K562 (cell line): ENCODE measurements at regions not wholly inside any gene's neighbourhood (a gene's known extent, or its start where the extent isn't known, plus 50 kb on each side); places are given as distances from the start of the nearest gene placed in this dataset.

Experiments used
- ATAC-seq: fragments of 200-7000 bp; cut with Tn5 transposase; 3 replicates; pipeline ENCODE4 v1.9.1; 2020; ENCODE audit warnings: moderate library complexity
- BruUV-seq: library from RNA; stranded (reverse); fragments of 400-500 nt; replicated peaks from 2 replicates; lab custom pipeline; 2021; lab: Mats Ljungman, UMichigan
- CTCF ChIA-PET: fragments of 300-600 bp; formaldehyde crosslinking; extraction: SDS; loops from one replicate; lab custom pipeline; 2021; ENCODE audit warnings: low intra/inter-chr PET ratio; lab: Yijun Ruan, JAX
- POLR2A ChIA-PET: fragments of 300-600, 350-650 bp; sonication (Branson Sonifier 250); formaldehyde crosslinking; extraction: SDS; loops from one replicate; lab custom pipeline; 2021; ENCODE audit warnings: antibody characterized with exemption, inconsistent platforms; lab: Yijun Ruan, JAX
- DNase-seq, 4 experiments: peaks; one replicate each; pipeline versions ENCODE4 v3.0.0 to v3.0.0-alpha.2; 2011 to 2018; ENCODE audit warnings: low spot score in 3 of 4, mixed read lengths in 3 of 4; ENCODE audit errors: extremely low read depth in 1 of 4
- FAIRE-seq: peaks from 2 replicates; lab custom pipeline; 2011; peaks lifted over from hg19 to GRCh38; lab: Jason Lieb, UNC
- H2AFZ ChIP-seq: 2 replicates; pipeline ENCODE4 v1.6.0; 2011; ENCODE audit warnings: low read depth, low read length, control low read depth, inconsistent platforms
- H3K27ac ChIP-seq: fragments of 200-600 bp; 3 replicates; pipeline ENCODE4 v1.8.0; 2011; ENCODE audit warnings: low read depth, mild to moderate bottlenecking, control low read depth, inconsistent platforms, low read length, moderate library complexity, mixed read lengths; ENCODE audit errors: extremely low read depth
- H3K27me3 ChIP-seq, 2 experiments: fragments of 300-600 bp in 1 of 2; 2 replicates in 1 of 2; 3 replicates in 1 of 2; pipeline versions ENCODE4 v1.6.0 to v1.8.0; 2011; ENCODE audit warnings: inconsistent platforms in 2 of 2, low read length in 2 of 2, mild to moderate bottlenecking in 1 of 2, mixed read lengths in 1 of 2, moderate library complexity in 1 of 2; ENCODE audit not compliant: control insufficient read depth in 2 of 2, insufficient read depth in 2 of 2
- H3K36me3 ChIP-seq: fragments of 300-600 bp; 3 replicates; pipeline ENCODE4 v1.8.0; 2011; ENCODE audit warnings: mild to moderate bottlenecking, low read length, inconsistent platforms; ENCODE audit not compliant: control insufficient read depth, insufficient read depth
- H3K4me1 ChIP-seq, 2 experiments: fragments of 200-600 bp in 1 of 2; replicated peaks in 1 of 2; 2 replicates in 1 of 2; 3 replicates in 1 of 2; pipeline versions ENCODE4 v1.5.1 to v1.8.0; 2011; ENCODE audit warnings: inconsistent platforms in 2 of 2, low read length in 2 of 2, mild to moderate bottlenecking in 1 of 2, mixed read lengths in 1 of 2, moderate library complexity in 1 of 2; ENCODE audit not compliant: control insufficient read depth in 2 of 2, insufficient read depth in 2 of 2
- H3K4me2 ChIP-seq: 2 replicates; pipeline ENCODE4 v1.6.1; 2011; ENCODE audit warnings: low read length, control low read depth, inconsistent platforms, mixed read lengths; ENCODE audit not compliant: insufficient read depth
- H3K4me3 ChIP-seq: fragments of 200-600 bp; sonication (generic), shearing (Covaris generic); 2 replicates; pipeline ENCODE4 v1.5.1; 2016; ENCODE audit warnings: control low read depth, inconsistent platforms
- H3K79me2 ChIP-seq: fragments of 200-600 bp; 3 replicates; pipeline ENCODE4 v1.8.0; 2011; ENCODE audit warnings: low read length, inconsistent platforms; ENCODE audit not compliant: control insufficient read depth, insufficient read depth
- H3K9ac ChIP-seq, 2 experiments: 2 replicates each; pipeline versions ENCODE4 v1.6.0 to v1.6.1; 2011; ENCODE audit warnings: low read depth in 2 of 2, low read length in 2 of 2, control low read depth in 1 of 2, inconsistent platforms in 1 of 2, mild to moderate bottlenecking in 1 of 2, mixed read lengths in 1 of 2; ENCODE audit not compliant: insufficient read depth in 1 of 2
- H3K9me1 ChIP-seq: one replicate; pipeline ENCODE4 v1.6.0; 2011; ENCODE audit warnings: inconsistent platforms, mild to moderate bottlenecking, low read length, moderate library complexity; ENCODE audit not compliant: control insufficient read depth, insufficient read depth
- H3K9me3 ChIP-seq: replicated peaks from 2 replicates; pipeline ENCODE4 v1.5.1; 2011; ENCODE audit warnings: low read depth, low read length, inconsistent platforms; ENCODE audit not compliant: control insufficient read depth, insufficient read depth
- H4K20me1 ChIP-seq: replicated peaks from 2 replicates; pipeline ENCODE4 v1.6.1; 2011; ENCODE audit warnings: low read length, inconsistent platforms, mixed read lengths; ENCODE audit not compliant: control insufficient read depth, insufficient read depth
- ARID2 ChIP-seq: fragments of 450-650 bp; IDR thresholded peaks from 2 replicates; pipeline ENCODE4 v1.6.1; 2017; ENCODE audit warnings: antibody characterized with exemption, mild to moderate bottlenecking
- EGR1 ChIP-seq: fragments of 450-650 bp; conservative IDR thresholded peaks from 2 replicates; pipeline ENCODE4 v1.6.1; 2017; ENCODE audit warnings: mild to moderate bottlenecking
- EP400 ChIP-seq: fragments of 450-650 bp; IDR thresholded peaks from 2 replicates; pipeline ENCODE4 v1.6.1; 2017; ENCODE audit warnings: antibody characterized with exemption, mild to moderate bottlenecking, moderate library complexity
- ETV1 ChIP-seq: fragments of 450-650 bp; conservative IDR thresholded peaks from 2 replicates; pipeline ENCODE4 v1.6.1; 2016; ENCODE audit warnings: missing genetic modification characterization, control low read depth, low read depth, missing compliant biosample characterization
- ETV6 ChIP-seq, 3 experiments: fragments of 150-350 bp in 1 of 3; sonication (generic) in 1 of 3; formaldehyde crosslinking in 1 of 3; IDR thresholded peaks; 2 replicates each; pipeline versions ENCODE4 v1.6.1 to v1.8.0; 2014 to 2022; ENCODE audit warnings: borderline replicate concordance in 2 of 3, low read depth in 2 of 3, antibody characterized with exemption in 1 of 3, low read length in 1 of 3, mild to moderate bottlenecking in 1 of 3, missing genetic modification reagents in 1 of 3
- FOXJ3 ChIP-seq: sonication (generic); formaldehyde crosslinking; IDR thresholded peaks from 2 replicates; pipeline ENCODE4 v1.4.0; 2020; ENCODE audit warnings: mild to moderate bottlenecking, missing genetic modification reagents
- HOXB6 ChIP-seq: fragments of 250-450 bp; sonication (Bioruptor Pico); IDR thresholded peaks from 2 replicates; pipeline ENCODE4 v1.5.1; 2022; ENCODE audit warnings: mild to moderate bottlenecking, borderline replicate concordance
- MAFK ChIP-seq: IDR thresholded peaks from 2 replicates; pipeline ENCODE4 v1.6.1; 2011; ENCODE audit warnings: low read length, improper control_type of control experiment
- MYNN ChIP-seq, 2 experiments: sonication (generic); formaldehyde crosslinking in 1 of 2; IDR thresholded peaks; 2 replicates each; pipeline versions ENCODE4 v1.5.0 to v1.6.1; 2016 to 2020; ENCODE audit warnings: antibody characterized with exemption in 1 of 2, missing genetic modification reagents in 1 of 2
- POLR2AphosphoS2 ChIP-seq: IDR thresholded peaks from 2 replicates; pipeline ENCODE4 v1.6.1; 2012; ENCODE audit warnings: low read length, improper control_type of control experiment
- RBM34 ChIP-seq: fragments of 200-400 bp; formaldehyde crosslinking; IDR thresholded peaks from 2 replicates; pipeline ENCODE4 v1.6.1; 2018; ENCODE audit warnings: low read length, borderline replicate concordance; ENCODE audit not compliant: insufficient read depth
- RHOXF2B ChIP-seq: fragments of 250-450 bp; sonication (Bioruptor Pico); conservative IDR thresholded peaks from 2 replicates; pipeline ENCODE4 v1.5.1; 2021
- SMC3 ChIP-seq: conservative IDR thresholded peaks from 2 replicates; pipeline ENCODE4 v1.6.1; 2011; ENCODE audit warnings: low read depth, low read length, improper control_type of control experiment; ENCODE audit not compliant: insufficient read depth
- ZNF282 ChIP-seq: sonication (generic); formaldehyde crosslinking; IDR thresholded peaks from 2 replicates; pipeline ENCODE4 v1.8.1; 2023; ENCODE audit warnings: missing genetic modification reagents
- ZNF561 ChIP-seq: fragments of 450-650 bp; formaldehyde crosslinking; conservative IDR thresholded peaks from 2 replicates; pipeline ENCODE4 v1.4.0; 2020; ENCODE audit warnings: mild to moderate bottlenecking, moderate library complexity
- ZNF830 ChIP-seq: fragments of 250-450 bp; sonication (Bioruptor Pico); IDR thresholded peaks from 2 replicates; pipeline ENCODE4 v1.5.0; 2021; ENCODE audit warnings: mild to moderate bottlenecking
- WGBS: fragments of 100-300 bp; shearing (Covaris generic); methylation state at CpG from one replicate; pipeline ENCODE4 v1.1.6; 2016; ENCODE audit warnings: low coverage, mixed read lengths; ENCODE audit not compliant: insufficient coverage; ENCODE audit errors: missing lambda C conversion rate; 5-methylcytosine and 5-hydroxymethylcytosine counted together
- in situ Hi-C: fragments of 300-500 bp; cut with MboI; formaldehyde crosslinking; loops from 4 replicates; pipeline ENCODE4 v1.15.0; 2018; ENCODE audit warnings: inconsistent platforms, mixed read lengths
- intact Hi-C: fragments of 100-400 bp; cut with micrococcal nuclease; formaldehyde crosslinking; loops from 2 replicates; pipeline ENCODE4 v1.14.2; 2022
- TF ChIP-seq, protein P1 (sequence below): sonication (generic); formaldehyde crosslinking; IDR thresholded peaks from 2 replicates; pipeline ENCODE4 v1.8.1; 2023; ENCODE audit warnings: mild to moderate bottlenecking, missing genetic modification reagents
- TF ChIP-seq, protein P2 (sequence below): sonication (generic); formaldehyde crosslinking; IDR thresholded peaks from 2 replicates; pipeline ENCODE4 v1.8.0; 2023; ENCODE audit warnings: mild to moderate bottlenecking, missing genetic modification reagents
- TF ChIP-seq, protein P3 (sequence below): fragments of 250-450 bp; sonication (Bioruptor Pico); IDR thresholded peaks from 2 replicates; pipeline ENCODE4 v1.6.1; 2021; ENCODE audit warnings: mild to moderate bottlenecking

DNA sequence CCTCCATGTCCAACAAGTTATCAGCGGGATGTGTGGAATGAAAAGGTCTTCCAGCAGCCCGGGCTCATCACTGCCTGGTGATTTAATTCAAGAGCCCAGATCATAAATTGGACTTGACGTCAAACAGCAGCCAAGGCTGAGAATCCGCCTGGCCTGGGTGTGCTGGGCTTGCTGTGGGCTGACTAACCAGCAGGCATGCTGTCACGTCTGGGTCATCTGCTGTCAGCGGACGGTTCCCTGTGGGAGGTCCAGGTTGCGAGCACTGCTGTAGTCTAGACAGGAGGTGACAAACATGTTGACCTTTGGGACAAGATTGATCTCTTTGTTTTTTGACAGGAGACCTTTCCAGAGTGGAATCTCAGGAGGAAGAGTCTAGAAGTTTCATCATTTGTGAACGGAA, 289.7 kb downstream of the OSTF1 start:
- Histone ChIP-seq H2AFZ (no peak overlapping the region), H3K4me1 (no peaks in the 10 kb centered on the region)
- DNase-seq = no peak
- no peak for TF ChIP-seq MAFK
- TF ChIP-seq, protein P1, sequence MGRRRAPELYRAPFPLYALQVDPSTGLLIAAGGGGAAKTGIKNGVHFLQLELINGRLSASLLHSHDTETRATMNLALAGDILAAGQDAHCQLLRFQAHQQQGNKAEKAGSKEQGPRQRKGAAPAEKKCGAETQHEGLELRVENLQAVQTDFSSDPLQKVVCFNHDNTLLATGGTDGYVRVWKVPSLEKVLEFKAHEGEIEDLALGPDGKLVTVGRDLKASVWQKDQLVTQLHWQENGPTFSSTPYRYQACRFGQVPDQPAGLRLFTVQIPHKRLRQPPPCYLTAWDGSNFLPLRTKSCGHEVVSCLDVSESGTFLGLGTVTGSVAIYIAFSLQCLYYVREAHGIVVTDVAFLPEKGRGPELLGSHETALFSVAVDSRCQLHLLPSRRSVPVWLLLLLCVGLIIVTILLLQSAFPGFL (CRISPR knock-in tag) = no peak
- no peak for TF ChIP-seq FOXJ3 (CRISPR knock-in tag)
- TF ChIP-seq MYNN (IDR thresholded peaks at IDR 0.05) = no peak
- TF ChIP-seq MYNN (CRISPR knock-in tag; IDR thresholded peaks at IDR 0.05) = no peak
- no peak for TF ChIP-seq ETV6 (IDR thresholded peaks at IDR 0.05; ENCODE audit: borderline replicate concordance in 1 of 2, low read depth in 2 of 2, low read length in 1 of 2)
- TF ChIP-seq ETV6 (CRISPR knock-in tag; IDR thresholded peaks at IDR 0.05; ENCODE audit: borderline replicate concordance) = no peak
- no peak for TF ChIP-seq EP400
- no peak for TF ChIP-seq RBM34
- no peak for TF ChIP-seq HOXB6 (CRISPR knock-in tag)
- TF ChIP-seq ETV1 (tag) = no peak
- TF ChIP-seq, protein P2, sequence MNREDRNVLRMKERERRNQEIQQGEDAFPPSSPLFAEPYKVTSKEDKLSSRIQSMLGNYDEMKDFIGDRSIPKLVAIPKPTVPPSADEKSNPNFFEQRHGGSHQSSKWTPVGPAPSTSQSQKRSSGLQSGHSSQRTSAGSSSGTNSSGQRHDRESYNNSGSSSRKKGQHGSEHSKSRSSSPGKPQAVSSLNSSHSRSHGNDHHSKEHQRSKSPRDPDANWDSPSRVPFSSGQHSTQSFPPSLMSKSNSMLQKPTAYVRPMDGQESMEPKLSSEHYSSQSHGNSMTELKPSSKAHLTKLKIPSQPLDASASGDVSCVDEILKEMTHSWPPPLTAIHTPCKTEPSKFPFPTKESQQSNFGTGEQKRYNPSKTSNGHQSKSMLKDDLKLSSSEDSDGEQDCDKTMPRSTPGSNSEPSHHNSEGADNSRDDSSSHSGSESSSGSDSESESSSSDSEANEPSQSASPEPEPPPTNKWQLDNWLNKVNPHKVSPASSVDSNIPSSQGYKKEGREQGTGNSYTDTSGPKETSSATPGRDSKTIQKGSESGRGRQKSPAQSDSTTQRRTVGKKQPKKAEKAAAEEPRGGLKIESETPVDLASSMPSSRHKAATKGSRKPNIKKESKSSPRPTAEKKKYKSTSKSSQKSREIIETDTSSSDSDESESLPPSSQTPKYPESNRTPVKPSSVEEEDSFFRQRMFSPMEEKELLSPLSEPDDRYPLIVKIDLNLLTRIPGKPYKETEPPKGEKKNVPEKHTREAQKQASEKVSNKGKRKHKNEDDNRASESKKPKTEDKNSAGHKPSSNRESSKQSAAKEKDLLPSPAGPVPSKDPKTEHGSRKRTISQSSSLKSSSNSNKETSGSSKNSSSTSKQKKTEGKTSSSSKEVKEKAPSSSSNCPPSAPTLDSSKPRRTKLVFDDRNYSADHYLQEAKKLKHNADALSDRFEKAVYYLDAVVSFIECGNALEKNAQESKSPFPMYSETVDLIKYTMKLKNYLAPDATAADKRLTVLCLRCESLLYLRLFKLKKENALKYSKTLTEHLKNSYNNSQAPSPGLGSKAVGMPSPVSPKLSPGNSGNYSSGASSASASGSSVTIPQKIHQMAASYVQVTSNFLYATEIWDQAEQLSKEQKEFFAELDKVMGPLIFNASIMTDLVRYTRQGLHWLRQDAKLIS = no peak
- no peak for TF ChIP-seq ZNF561
- no peak for TF ChIP-seq ZNF282 (CRISPR knock-in tag)
- TF ChIP-seq ARID2 = no peak
- no peak for TF ChIP-seq POLR2AphosphoS2
- no peak for TF ChIP-seq ZNF830 (CRISPR knock-in tag)
- no peak for TF ChIP-seq SMC3
- no peak for TF ChIP-seq RHOXF2B
- no peak for TF ChIP-seq EGR1
- TF ChIP-seq, protein P3, sequence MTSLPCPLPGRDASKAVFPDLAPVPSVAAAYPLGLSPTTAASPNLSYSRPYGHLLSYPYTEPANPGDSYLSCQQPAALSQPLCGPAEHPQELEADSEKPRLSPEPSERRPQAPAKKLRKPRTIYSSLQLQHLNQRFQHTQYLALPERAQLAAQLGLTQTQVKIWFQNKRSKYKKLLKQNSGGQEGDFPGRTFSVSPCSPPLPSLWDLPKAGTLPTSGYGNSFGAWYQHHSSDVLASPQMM (CRISPR knock-in tag) = no peak
- TF ChIP-seq, all 486 proteins: peak for 0
- ChIA-PET POLR2A (no interaction called here), CTCF (no interaction called here)
- 3% methylated on average over 9 of the region's 9 CpGs for WGBS
- ATAC-seq (no peak), FAIRE-seq (no peak)
- Histone ChIP-seq H3K9me3 (no peaks in the 10 kb centered on the region), H3K9me1 (no peaks in the 10 kb centered on the region), H3K9ac (no peak overlapping the region), H3K27ac (no peak overlapping the region), H3K36me3 (no peaks in the 10 kb centered on the region), H4K20me1 (no peaks in the 10 kb centered on the region), H3K79me2 (no peaks in the 10 kb centered on the region), H3K27me3 (no peaks in the 10 kb centered on the region), H3K4me2 (no peak overlapping the region), H3K4me3 (no peak overlapping the region)
- in situ Hi-C loops (no loop called here), intact Hi-C loops (no loop called here)
- BruUV-seq = no TSS peak
